ENCODE measurements at regions not wholly inside any gene's neighbourhood (a gene's known extent, or its start where the extent isn't known, plus 50 kb on each side); places are given as distances from the start of the nearest gene placed in this dataset.

DNA sequence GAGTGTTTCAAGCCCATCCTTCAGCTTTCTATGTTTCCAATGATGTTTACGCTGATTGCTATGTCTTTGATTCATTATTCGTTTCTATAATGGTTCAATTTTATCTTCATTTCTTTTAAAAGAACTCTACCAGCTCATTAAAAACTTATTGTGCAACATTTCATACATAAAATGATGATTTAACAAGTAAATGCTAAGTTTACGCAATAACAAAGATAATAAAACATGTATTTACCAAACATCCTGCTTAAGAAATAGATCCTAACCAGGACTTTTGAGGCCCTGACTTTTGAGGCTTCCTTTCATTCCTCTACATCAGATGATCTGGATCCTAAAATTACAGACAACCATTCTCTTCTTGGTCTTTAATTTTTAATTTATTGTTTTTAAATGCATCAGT lies 86.5 kb upstream of the DLGAP1 start:
- no peaks in the 10 kb centered on the region for H3K79me2 ChIP-seq (ENCODE audit: control insufficient read depth, insufficient read depth, low read length)
- no peak overlapping the region for H3K9ac ChIP-seq (ENCODE audit: insufficient read depth in 1 of 2, low read depth in 2 of 2, low read length in 2 of 2)
- no peak overlapping the region for H3K27ac ChIP-seq (ENCODE audit: extremely low read depth, low read depth, low read length)
- H3K4me1 ChIP-seq (replicated peaks in 1 of 2; ENCODE audit: control insufficient read depth in 2 of 2, insufficient read depth in 2 of 2, low read length in 2 of 2), result no peaks in the 10 kb centered on the region
- TF ChIP-seq CEBPB (tag; IDR thresholded peaks at IDR 0.05) (peak; percentile 35; the same call in 1 of the 2 replicates), NFATC3 (IDR thresholded peaks at IDR 0.05) (no peak), CEBPG (CRISPR knock-in tag; IDR thresholded peaks at IDR 0.05) (no peak), CEBPG (tag; conservative IDR thresholded peaks at IDR 0.05 in 1 of 2, IDR thresholded peaks at IDR 0.05 in 1 of 2) (peak in 1 of 2 experiments; percentile 79; a peak in 2 of 4 replicates), ZNF224 (CRISPR knock-in tag; IDR thresholded peaks at IDR 0.05) (no peak), SPI1 (IDR thresholded peaks at IDR 0.05; ENCODE audit: borderline replicate concordance, low read depth, low read length) (no peak), ZNF280A (IDR thresholded peaks at IDR 0.05; ENCODE audit: low read depth, partially characterized antibody) (no peak)
- no peaks in the 10 kb centered on the region for H3K9me1 ChIP-seq (ENCODE audit: control insufficient read depth, insufficient read depth, low read length)
- ChIA-PET POLR2A (no interaction called here), CTCF (ENCODE audit: low intra/inter-chr PET ratio) (no interaction called here)
- H3K4me2 ChIP-seq (ENCODE audit: insufficient read depth, low read length), result no peak overlapping the region
- no TSS peak for BruUV-seq (replicated peaks)
- H2AFZ ChIP-seq (ENCODE audit: low read depth, low read length), result no peak overlapping the region
- H3K27me3 ChIP-seq (ENCODE audit: control insufficient read depth in 2 of 2, insufficient read depth in 2 of 2, low read length in 2 of 2), result no peaks in the 10 kb centered on the region
- in situ Hi-C loops (cut with MboI), result no loop called here
- no peaks in the 10 kb centered on the region; the same call in none of the 2 replicates for H3K9me3 ChIP-seq (replicated peaks; ENCODE audit: control insufficient read depth, insufficient read depth, low read depth, low read length)
- no peak for ATAC-seq
- FAIRE-seq, result no peak
- H3K4me3 ChIP-seq, result no peak overlapping the region
- no peaks in the 10 kb centered on the region for H4K20me1 ChIP-seq (replicated peaks; ENCODE audit: control insufficient read depth, insufficient read depth, low read length)
- no peaks in the 10 kb centered on the region for H3K36me3 ChIP-seq (ENCODE audit: control insufficient read depth, insufficient read depth, low read length)
- WGBS (ENCODE audit: insufficient coverage, low coverage, missing lambda C conversion rate), result 0% methylated on average over 3 of the region's 3 CpGs
- no peak for DNase-seq (ENCODE audit: extremely low read depth in 1 of 4, low spot score in 3 of 4)
- intact Hi-C loops (cut with micrococcal nuclease), result no loop called here
